Glomerular visceral epithelial cell (primary cell): ENCODE measurements at regions not wholly inside any gene's neighbourhood (a gene's known extent, or its start where the extent isn't known, plus 50 kb on each side); places are given as distances from the start of the nearest gene placed in this dataset.

Experiments used
- DNase-seq: peaks from one replicate; pipeline ENCODE4 v3.0.0-alpha.2; 2016; ENCODE audit errors: extremely low spot score

DNA sequence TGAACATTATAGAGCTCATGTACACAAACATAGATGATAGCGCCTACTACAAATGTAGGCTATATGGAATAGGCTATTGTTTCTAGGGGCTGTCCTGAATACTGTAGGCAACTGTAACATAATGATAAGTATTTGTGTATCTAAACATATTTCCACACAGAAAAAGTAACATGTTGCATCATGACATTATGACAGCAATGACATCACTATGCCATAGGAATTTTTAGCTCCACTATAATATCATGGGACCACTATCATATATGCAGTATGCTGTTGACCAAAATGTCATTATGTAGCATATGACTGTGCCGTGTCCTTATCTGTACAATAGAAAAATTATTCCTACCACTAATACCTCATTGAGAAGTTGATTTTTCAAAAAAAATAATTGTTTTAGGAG, 96.7 kb upstream of the SSTR1 start:
- DNase-seq: no peak

- DNase-seq: no peak
These were observed 94.2 kb upstream of the SSTR1 start for GRCh38 chr14:38113546-38113945.

GRCh38 chr14:38116895-38117294, 90.8 kb upstream of the SSTR1 start:
- no peak for DNase-seq

DNA sequence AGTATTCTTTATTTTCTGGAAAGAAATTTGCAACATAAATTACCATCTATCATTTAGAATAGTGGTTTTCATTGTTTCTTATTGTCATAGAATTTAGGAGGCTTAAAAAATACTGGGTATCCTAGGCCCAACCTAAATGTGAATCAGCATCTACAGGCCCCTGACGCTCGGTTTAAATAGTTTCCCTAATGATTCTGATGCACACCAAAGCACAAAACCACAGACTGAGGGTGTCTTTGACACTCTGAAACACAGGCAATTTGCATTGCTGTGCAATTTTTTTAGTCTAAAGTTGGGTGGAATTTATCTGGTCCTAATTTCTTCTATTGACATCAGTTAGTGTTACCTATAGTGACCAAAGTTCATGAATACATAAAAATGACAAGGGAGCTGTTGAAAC, 87.6 kb upstream of the SSTR1 start:
- DNase-seq: no peak

GRCh38 chr14:38121320-38122020, 86.2 kb upstream of the SSTR1 start:
- no peak for DNase-seq

DNA sequence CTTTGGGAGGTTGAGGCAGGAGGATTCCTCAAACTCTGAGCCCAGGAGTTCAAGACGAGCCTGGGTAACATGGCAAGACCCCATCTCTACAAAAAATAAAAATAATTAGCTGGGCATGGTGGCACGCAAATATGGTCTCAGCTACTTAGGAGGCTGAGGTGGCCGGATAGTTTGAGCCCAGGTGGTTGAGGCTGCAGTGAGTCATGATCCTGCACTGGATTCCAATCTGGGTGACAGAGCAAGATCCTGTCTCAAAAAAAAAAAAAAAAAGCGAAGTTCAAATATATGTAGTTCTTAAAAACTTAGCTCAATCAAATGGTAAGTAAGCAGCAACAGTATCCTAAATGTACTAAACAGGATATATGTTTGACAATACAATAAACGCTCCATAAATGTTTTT, 85.5 kb upstream of the SSTR1 start:
- no peak for DNase-seq

- no peak for DNase-seq
These were observed 83.2 kb upstream of the SSTR1 start for GRCh38 chr14:38124506-38124905.

DNA sequence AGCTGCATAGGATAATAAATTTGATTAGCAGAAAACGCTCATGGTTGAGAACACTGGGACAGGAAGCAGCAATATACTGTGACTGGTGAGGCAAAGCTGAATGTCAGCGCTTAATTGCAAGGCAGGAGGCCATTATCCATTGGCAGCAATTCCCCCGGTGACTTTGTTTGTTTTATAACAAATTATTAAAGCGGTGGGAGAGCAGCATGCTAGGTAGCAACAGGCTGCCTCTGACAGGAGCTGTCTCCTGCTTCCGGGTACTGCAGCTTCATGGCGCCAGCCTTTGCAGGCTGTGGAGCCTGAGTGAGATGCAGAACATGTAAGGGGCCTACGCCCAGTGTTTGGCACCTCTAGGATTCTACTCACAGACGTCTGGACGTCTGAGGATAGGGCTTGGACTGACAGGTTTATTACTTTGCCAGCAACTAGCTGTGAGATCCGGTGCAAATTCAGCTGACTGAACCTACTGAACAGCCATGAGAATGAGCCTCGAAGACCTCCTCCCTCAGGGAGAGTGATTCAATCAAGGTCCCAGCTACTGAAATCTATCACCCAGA, 82.1 kb upstream of the SSTR1 start:
- DNase-seq: no peak

DNA sequence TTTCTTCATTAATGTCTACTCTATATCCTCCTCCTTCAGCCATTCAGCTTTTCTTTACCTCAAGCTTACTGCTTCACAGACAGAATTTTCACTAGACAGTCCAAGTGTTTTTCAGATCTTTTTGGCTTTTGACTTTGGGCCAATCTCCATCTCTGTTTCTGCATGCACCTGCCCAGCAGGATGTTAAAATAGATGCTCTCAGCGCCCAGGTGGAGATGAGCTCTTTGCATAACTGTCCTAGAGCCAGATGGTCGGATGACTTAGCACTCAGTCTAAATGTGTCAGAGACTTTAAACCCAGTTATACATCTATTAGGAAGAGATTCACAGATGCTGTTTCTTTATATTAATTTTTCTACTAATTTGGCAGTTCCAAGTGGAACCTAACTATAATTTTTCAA, 80.3 kb upstream of the SSTR1 start:
- DNase-seq: no peak

DNA sequence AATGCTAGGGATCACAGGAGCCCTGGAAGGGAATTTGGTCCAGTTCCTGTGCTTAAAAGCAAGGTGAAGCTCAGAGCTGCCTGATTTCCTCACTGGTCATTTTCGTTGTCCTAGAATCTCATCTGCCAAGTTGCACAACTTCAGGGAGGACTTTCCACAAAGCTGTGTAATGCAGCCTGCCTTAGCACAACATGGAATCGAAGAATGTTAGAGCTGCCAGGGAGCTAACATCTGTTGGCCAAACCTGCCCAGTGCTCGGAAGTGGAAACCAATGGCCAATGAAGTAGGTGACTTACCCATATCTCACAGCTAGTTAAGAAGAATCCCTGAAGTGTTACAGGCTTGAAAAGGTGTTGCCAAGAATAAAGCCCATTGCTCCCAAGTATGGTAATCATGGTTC, 79.9 kb upstream of the SSTR1 start:
- no peak for DNase-seq

DNA sequence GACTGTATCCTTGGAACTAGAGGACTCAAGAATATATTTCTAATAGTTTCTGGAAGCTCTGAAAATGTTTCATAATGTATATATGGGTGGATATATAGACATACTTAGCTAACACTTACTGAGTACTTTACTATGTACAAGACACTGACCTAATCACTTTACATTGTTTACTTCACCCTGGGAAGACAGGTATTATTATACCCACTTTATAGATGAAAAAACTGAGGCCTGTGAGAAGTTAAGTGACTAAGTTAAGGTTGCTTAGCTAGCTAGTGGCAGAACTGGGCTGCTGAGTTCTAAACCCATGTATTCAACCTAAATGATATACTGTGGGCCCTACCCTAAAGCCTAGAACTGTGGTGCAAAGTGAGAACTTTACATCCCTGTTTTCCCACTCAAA, 79.1 kb upstream of the SSTR1 start:
- DNase-seq: no peak

DNA sequence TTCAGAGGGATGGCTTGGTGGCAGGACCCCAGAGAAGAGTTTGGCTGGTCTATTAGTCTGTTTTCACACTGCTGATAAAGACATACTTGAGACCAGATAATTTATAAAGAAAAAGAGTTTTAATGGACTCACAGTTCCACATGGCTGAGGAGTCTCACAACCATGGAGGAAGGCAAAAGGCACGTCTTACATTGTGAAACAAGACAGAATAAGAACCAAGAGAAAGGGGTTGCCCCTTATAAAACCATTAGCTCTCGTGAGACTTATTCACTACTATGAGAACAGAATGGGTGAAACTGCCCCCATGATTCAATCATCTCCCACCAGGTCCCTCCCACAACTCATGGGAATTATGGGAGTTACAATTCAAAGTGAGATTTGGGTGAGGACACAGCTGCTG, 78.5 kb upstream of the SSTR1 start:
- DNase-seq: no peak

- DNase-seq: no peak
These were observed 78.0 kb upstream of the SSTR1 start for GRCh38 chr14:38129705-38130104.

GRCh38 chr14:38134416-38135030, 73.2 kb upstream of the SSTR1 start:
- no peak for DNase-seq

GRCh38 chr14:38135106-38135867, 72.4 kb upstream of the SSTR1 start:
- DNase-seq: no peak

- DNase-seq: no peak
These were observed 70.7 kb upstream of the SSTR1 start for GRCh38 chr14:38137005-38137404.

DNA sequence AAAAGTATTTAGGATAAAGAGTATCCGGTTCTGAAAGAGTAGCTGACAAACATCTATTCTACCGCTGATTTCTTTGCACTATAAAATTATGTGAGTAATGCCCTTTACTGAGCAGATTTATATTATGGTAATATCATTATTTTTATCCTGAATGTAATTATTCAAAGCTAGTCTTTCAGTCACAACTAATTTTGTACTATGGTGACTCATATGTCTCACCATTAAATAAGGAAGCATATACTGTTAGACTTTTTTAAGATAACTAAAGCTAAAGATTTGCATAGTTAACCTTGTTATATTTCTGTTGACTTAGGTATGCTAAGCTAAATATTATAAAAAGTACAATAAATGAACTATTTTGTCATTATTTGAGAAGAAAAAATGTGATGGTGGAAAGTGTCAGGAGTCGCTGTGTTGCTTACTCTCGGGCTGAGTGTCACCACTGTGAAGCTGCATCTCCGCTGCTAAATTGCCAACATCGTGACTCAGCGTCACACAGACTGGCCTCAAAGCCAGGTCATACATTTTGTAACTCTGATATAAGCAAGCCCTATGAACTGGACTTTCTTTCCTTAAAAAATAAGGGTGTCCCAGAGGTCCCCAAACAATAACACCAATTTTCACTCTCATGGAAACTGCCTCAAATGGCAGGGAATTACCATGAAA, 69.1 kb upstream of the SSTR1 start:
- peak; percentile 18 for DNase-seq

DNA sequence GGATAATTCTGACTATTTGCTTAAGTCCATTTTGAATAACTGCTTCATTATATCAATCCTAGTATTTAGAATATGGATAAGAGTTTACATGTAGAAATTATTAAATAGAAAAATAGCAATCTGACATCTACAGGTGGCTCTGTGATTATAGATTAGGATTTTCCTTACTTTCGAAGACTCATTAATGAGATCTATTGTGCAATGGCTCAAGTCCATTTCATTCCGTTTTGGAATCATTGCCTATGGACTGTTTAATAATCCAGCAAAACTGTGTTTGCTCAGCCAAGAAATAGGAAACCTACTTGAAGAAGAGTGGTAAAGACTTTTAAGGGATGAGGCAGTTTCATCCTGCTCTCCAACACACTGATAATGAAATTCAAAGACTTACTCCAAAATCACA, 67.8 kb upstream of the SSTR1 start:
- no peak for DNase-seq

- no peak for DNase-seq
These were observed 64.5 kb upstream of the SSTR1 start for GRCh38 chr14:38143170-38143569.

- peak; percentile 62 for DNase-seq
These were observed 63.8 kb upstream of the SSTR1 start for GRCh38 chr14:38143659-38144505.

GRCh38 chr14:38145142-38145541, 62.6 kb upstream of the SSTR1 start:
- DNase-seq: no peak
